AG09309 (cell line): ENCODE measurements at regions not wholly inside any gene's neighbourhood (a gene's known extent, or its start where the extent isn't known, plus 50 kb on each side); places are given as distances from the start of the nearest gene placed in this dataset.

ENCODE experiments used
- DNase-seq: peaks from one replicate; pipeline ENCODE4 v3.0.0-alpha.2; 2010; ENCODE audit warnings: low read depth
- H3K4me3 ChIP-seq: 2 replicates; pipeline ENCODE4 v1.5.1; 2011; ENCODE audit warnings: mild to moderate bottlenecking, low read depth, low read length, moderate library complexity; ENCODE audit not compliant: control insufficient read depth
- CTCF ChIP-seq: IDR thresholded peaks from 2 replicates; pipeline ENCODE4 v1.5.1; 2011; ENCODE audit warnings: mild to moderate bottlenecking, low read depth, low read length, inconsistent platforms; ENCODE audit not compliant: insufficient read depth, control insufficient read depth; ENCODE audit errors: missing control alignments

- DNase-seq = no peak
- no peak for TF ChIP-seq CTCF
- H3K4me3 ChIP-seq = no peak overlapping the region
Observed at GRCh38 chr4:24312261-24312913, 272.0 kb downstream of the DHX15 start.

- no peak for TF ChIP-seq CTCF
- no peak overlapping the region for H3K4me3 ChIP-seq
- no peak for DNase-seq
Observed at GRCh38 chr4:24303926-24304325, 280.4 kb downstream of the DHX15 start.

GRCh38 chr4:24298911-24299310 lies 285.4 kb downstream of the DHX15 start:
- no peak for TF ChIP-seq CTCF
- DNase-seq = no peak
- no peak overlapping the region for H3K4me3 ChIP-seq

GRCh38 chr4:24287096-24287495 lies 297.3 kb downstream of the DHX15 start:
- H3K4me3 ChIP-seq = no peak overlapping the region
- DNase-seq = no peak
- no peak for TF ChIP-seq CTCF

- DNase-seq = no peak
- no peak for TF ChIP-seq CTCF
Observed at GRCh38 chr4:24285759-24286158, 298.6 kb downstream of the DHX15 start.

GRCh38 chr4:24282446-24282845 lies 301.9 kb downstream of the DHX15 start:
- H3K4me3 ChIP-seq = no peak overlapping the region
- no peak for TF ChIP-seq CTCF
- DNase-seq = no peak

More at GRCh38 chr4:24285759-24286158, 298.6 kb downstream of the DHX15 start:
- no peak overlapping the region for H3K4me3 ChIP-seq

- no peak for DNase-seq
- no peak for TF ChIP-seq CTCF
- no peak overlapping the region for H3K4me3 ChIP-seq
Observed at GRCh38 chr4:24279911-24280375, 304.4 kb downstream of the DHX15 start.
